ENCODE measurements at regions not wholly inside any gene's neighbourhood (a gene's known extent, or its start where the extent isn't known, plus 50 kb on each side); places are given as distances from the start of the nearest gene placed in this dataset.
"Not testable (repeated sequence)": the region's sequence is repeated elsewhere in the genome, so short reads cannot be mapped to it uniquely, and the experiment has no call there.

DNA sequence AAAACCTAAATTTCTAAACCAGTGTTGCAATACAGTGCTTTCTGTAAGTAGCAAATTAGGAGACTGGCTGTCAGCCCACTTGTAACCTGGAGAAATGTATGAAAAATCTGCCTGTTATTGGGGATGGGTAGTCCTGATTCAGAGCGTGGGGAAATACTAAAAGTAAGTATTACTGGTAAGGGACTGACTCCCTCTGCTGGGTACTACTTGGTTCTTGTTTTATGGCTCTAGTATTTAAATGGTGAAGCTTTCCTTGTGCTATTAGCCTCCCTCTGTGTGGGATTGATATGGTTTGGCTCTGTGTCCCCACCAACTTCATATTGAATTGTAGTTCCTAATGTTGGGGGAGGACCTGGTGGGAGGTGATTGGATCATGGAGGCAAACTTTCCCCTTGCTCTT, 886.1 kb downstream of the SORCS1 start:
- Histone ChIP-seq H3K36me3 (no peaks in the 10 kb centered on the region), H3K4me3 (no peak overlapping the region), H3K27ac (replicated peaks in 1 of 4) (no peak overlapping the region), H3K4me1 (no peaks in the 10 kb centered on the region), H3K27me3 (no peaks in the 10 kb centered on the region), H3K9me3 (no peaks in the 10 kb centered on the region)
- DNase-seq (ENCODE audit: extremely low spot score), result no peak
- no peak for TF ChIP-seq EP300 (IDR thresholded peaks at IDR 0.05)
- TF ChIP-seq CTCF (IDR thresholded peaks at IDR 0.05), result no peak
- TF ChIP-seq POLR2A (IDR thresholded peaks at IDR 0.05; ENCODE audit: low read depth), result no peak
- no peak for TF ChIP-seq POLR2AphosphoS5 (IDR thresholded peaks at IDR 0.05)
- 38% methylated on average over 1 of the region's 1 CpG for WGBS
- intact Hi-C loops (cut with DNase I), result no loop called here

- Histone ChIP-seq H3K4me3 (no peak overlapping the region), H3K27ac (replicated peaks in 1 of 4) (no peak overlapping the region), H3K9me3 (no peaks in the 10 kb centered on the region), H3K4me1 (no peaks in the 10 kb centered on the region), H3K27me3 (no peaks in the 10 kb centered on the region), H3K36me3 (no peaks in the 10 kb centered on the region)
- intact Hi-C loops (cut with DNase I), result no loop called here
- no CpG with 5 or more reads among the region's 3 CpGs for WGBS
- DNase-seq (ENCODE audit: extremely low spot score), result no peak
- TF ChIP-seq EP300 (IDR thresholded peaks at IDR 0.05), result no peak
- no peak for TF ChIP-seq POLR2AphosphoS5 (IDR thresholded peaks at IDR 0.05)
- TF ChIP-seq CTCF (IDR thresholded peaks at IDR 0.05), result no peak
- TF ChIP-seq POLR2A (IDR thresholded peaks at IDR 0.05; ENCODE audit: low read depth), result no peak
Observed at GRCh38 chr10:106271237-106271636, 893.3 kb downstream of the SORCS1 start.

- WGBS, result 75% methylated on average over 2 of the region's 2 CpGs
- no peaks in the 10 kb centered on the region for H3K27me3 ChIP-seq
- H3K27ac ChIP-seq (replicated peaks in 1 of 4), result no peak overlapping the region
- TF ChIP-seq EP300 (IDR thresholded peaks at IDR 0.05) (no peak), CTCF (IDR thresholded peaks at IDR 0.05) (no peak), POLR2A (IDR thresholded peaks at IDR 0.05; ENCODE audit: low read depth) (no peak), POLR2AphosphoS5 (IDR thresholded peaks at IDR 0.05) (no peak)
- H3K4me3 ChIP-seq, result no peak overlapping the region
- no peak for DNase-seq (ENCODE audit: extremely low spot score)
- intact Hi-C loops (cut with DNase I), result no loop called here
- H3K9me3 ChIP-seq, result no peaks in the 10 kb centered on the region
- H3K36me3 ChIP-seq, result no peaks in the 10 kb centered on the region
- no peaks in the 10 kb centered on the region for H3K4me1 ChIP-seq
Observed at GRCh38 chr10:106268000-106268399, 896.5 kb downstream of the SORCS1 start.

GRCh38 chr10:106267591-106267990, 896.9 kb downstream of the SORCS1 start:
- intact Hi-C loops (cut with DNase I), result no loop called here
- Histone ChIP-seq H3K36me3 (no peaks in the 10 kb centered on the region), H3K27me3 (no peaks in the 10 kb centered on the region), H3K4me3 (no peak overlapping the region), H3K27ac (replicated peaks in 1 of 4) (no peak overlapping the region), H3K9me3 (no peaks in the 10 kb centered on the region), H3K4me1 (no peaks in the 10 kb centered on the region)
- WGBS, result 82% methylated on average over 9 of the region's 13 CpGs
- no peak for TF ChIP-seq POLR2AphosphoS5 (IDR thresholded peaks at IDR 0.05)
- TF ChIP-seq CTCF (IDR thresholded peaks at IDR 0.05), result no peak
- TF ChIP-seq POLR2A (IDR thresholded peaks at IDR 0.05; ENCODE audit: low read depth), result no peak
- no peak for TF ChIP-seq EP300 (IDR thresholded peaks at IDR 0.05)
- no peak for DNase-seq (ENCODE audit: extremely low spot score)

GRCh38 chr10:106257432-106257831, 907.1 kb downstream of the SORCS1 start:
- intact Hi-C loops (cut with DNase I); H3K27ac ChIP-seq (replicated peaks in 1 of 4); H3K4me1 ChIP-seq; H3K9me3 ChIP-seq; H3K36me3 ChIP-seq; H3K4me3 ChIP-seq; H3K27me3 ChIP-seq; DNase-seq (ENCODE audit: extremely low spot score): not testable (repeated sequence)
- 95% methylated on average over 4 of the region's 6 CpGs for WGBS

All from esophagus muscularis mucosa (tissue), 4 donors.